DOHH2 (cell line): ENCODE measurements at regions not wholly inside any gene's neighbourhood (a gene's known extent, or its start where the extent isn't known, plus 50 kb on each side); places are given as distances from the start of the nearest gene placed in this dataset.

Source experiments
- H3F3A ChIP-seq: fragments of 200-600 bp; sonication (generic), shearing (Covaris generic); 2 replicates; pipeline ENCODE4 v1.6.0; 2016; ENCODE audit warnings: antibody characterized with exemption, mild to moderate bottlenecking; ENCODE audit not compliant: control insufficient read depth, insufficient read depth
- H3K27ac ChIP-seq: fragments of 200-600 bp; sonication (generic); 2 replicates; pipeline ENCODE4 v1.5.1; 2014; ENCODE audit warnings: low read depth, mild to moderate bottlenecking, low read length, moderate library complexity
- H3K27me3 ChIP-seq: fragments of 200-600 bp; sonication (generic); 2 replicates; pipeline ENCODE4 v1.6.1; 2014; ENCODE audit warnings: mild to moderate bottlenecking, low read length, mixed read lengths; ENCODE audit not compliant: control insufficient read depth
- H3K36me3 ChIP-seq: fragments of 200-600 bp; sonication (generic); 2 replicates; pipeline ENCODE4 v1.6.1; 2014; ENCODE audit warnings: mild to moderate bottlenecking, low read length, moderate library complexity, mixed read lengths; ENCODE audit not compliant: control insufficient read depth
- H3K4me1 ChIP-seq: fragments of 200-600 bp; sonication (generic); 2 replicates; pipeline ENCODE4 v1.6.1; 2014; ENCODE audit warnings: mild to moderate bottlenecking, low read length, mixed read lengths; ENCODE audit not compliant: control insufficient read depth
- H3K4me2 ChIP-seq: fragments of 200-600 bp; sonication (generic); 2 replicates; pipeline ENCODE4 v1.6.0; 2014; ENCODE audit warnings: mild to moderate bottlenecking, low read length, moderate library complexity
- H3K4me3 ChIP-seq: fragments of 200-600 bp; sonication (generic); 2 replicates; pipeline ENCODE4 v1.5.1; 2014; ENCODE audit warnings: mild to moderate bottlenecking, low read length, mixed read lengths
- H3K79me2 ChIP-seq: fragments of 200-600 bp; sonication (generic); 2 replicates; pipeline ENCODE4 v1.6.1; 2014; ENCODE audit warnings: mild to moderate bottlenecking, low read length, mixed read lengths; ENCODE audit not compliant: control insufficient read depth
- H3K9me2 ChIP-seq: fragments of 200-600 bp; sonication (generic); replicated peaks from 2 replicates; pipeline ENCODE4 v1.6.1; 2014; ENCODE audit warnings: mild to moderate bottlenecking, low read length, mixed read lengths; ENCODE audit not compliant: control insufficient read depth
- H3K9me3 ChIP-seq: fragments of 200-600 bp; sonication (generic); 2 replicates; pipeline ENCODE4 v1.6.1; 2014; ENCODE audit warnings: antibody characterized with exemption, low read length, mixed read lengths; ENCODE audit not compliant: control insufficient read depth, insufficient read depth
- H4K20me1 ChIP-seq: fragments of 200-600 bp; sonication (generic); 2 replicates; pipeline ENCODE4 v1.6.0; 2014; ENCODE audit warnings: low read depth, mild to moderate bottlenecking, antibody characterized with exemption, low read length, moderate library complexity; ENCODE audit not compliant: control insufficient read depth, insufficient read depth
- EZH2phosphoT487 ChIP-seq: fragments of 200-600 bp; sonication (generic); IDR thresholded peaks from 2 replicates; pipeline ENCODE4 v1.6.1; 2017; ENCODE audit warnings: borderline replicate concordance, mild to moderate bottlenecking, antibody characterized with exemption, low read length, moderate library complexity, mixed read lengths
- TF ChIP-seq, protein P1 (sequence below): fragments of 200-600 bp; sonication (generic); IDR thresholded peaks from one replicate; pipeline ENCODE4 v1.5.1; 2014; ENCODE audit warnings: antibody characterized with exemption, mild to moderate bottlenecking, low read depth, low read length; ENCODE audit not compliant: poor library complexity, severe bottlenecking

DNA sequence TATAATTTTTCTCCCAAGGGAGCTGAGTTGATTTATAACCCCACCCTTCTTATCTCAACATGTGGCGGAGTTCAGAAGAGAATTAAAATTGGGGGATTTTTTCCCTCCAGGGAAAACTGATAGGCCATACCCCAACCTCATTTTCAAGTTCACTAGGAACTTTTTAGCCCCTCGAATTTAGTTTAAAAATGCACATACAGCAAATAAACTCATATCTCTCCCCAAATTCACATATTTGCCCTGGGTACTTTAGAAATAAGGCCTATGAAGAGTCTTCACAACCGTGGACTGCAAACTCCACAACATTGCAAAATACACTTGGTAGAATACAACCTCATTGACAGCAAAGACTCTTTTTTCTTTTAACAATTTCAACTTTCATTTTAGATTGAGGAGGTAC is 206.7 kb upstream of the LEF1 start:
- Histone ChIP-seq H3K27me3 (peaks cover 27% of the 10 kb centered on the region), H3K4me3 (no peak overlapping the region), H4K20me1 (no peaks in the 10 kb centered on the region), H3K27ac (no peak overlapping the region), H3K4me1 (peaks cover 9% of the 10 kb centered on the region), H3K4me2 (no peak overlapping the region), H3K9me3 (no peaks in the 10 kb centered on the region), H3F3A (no peaks in the 10 kb centered on the region), H3K36me3 (no peaks in the 10 kb centered on the region), H3K79me2 (no peaks in the 10 kb centered on the region), H3K9me2 (no peaks in the 10 kb centered on the region)
- TF ChIP-seq, protein P1, sequence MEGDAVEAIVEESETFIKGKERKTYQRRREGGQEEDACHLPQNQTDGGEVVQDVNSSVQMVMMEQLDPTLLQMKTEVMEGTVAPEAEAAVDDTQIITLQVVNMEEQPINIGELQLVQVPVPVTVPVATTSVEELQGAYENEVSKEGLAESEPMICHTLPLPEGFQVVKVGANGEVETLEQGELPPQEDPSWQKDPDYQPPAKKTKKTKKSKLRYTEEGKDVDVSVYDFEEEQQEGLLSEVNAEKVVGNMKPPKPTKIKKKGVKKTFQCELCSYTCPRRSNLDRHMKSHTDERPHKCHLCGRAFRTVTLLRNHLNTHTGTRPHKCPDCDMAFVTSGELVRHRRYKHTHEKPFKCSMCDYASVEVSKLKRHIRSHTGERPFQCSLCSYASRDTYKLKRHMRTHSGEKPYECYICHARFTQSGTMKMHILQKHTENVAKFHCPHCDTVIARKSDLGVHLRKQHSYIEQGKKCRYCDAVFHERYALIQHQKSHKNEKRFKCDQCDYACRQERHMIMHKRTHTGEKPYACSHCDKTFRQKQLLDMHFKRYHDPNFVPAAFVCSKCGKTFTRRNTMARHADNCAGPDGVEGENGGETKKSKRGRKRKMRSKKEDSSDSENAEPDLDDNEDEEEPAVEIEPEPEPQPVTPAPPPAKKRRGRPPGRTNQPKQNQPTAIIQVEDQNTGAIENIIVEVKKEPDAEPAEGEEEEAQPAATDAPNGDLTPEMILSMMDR: no peak
- TF ChIP-seq EZH2phosphoT487: no peak

DNA sequence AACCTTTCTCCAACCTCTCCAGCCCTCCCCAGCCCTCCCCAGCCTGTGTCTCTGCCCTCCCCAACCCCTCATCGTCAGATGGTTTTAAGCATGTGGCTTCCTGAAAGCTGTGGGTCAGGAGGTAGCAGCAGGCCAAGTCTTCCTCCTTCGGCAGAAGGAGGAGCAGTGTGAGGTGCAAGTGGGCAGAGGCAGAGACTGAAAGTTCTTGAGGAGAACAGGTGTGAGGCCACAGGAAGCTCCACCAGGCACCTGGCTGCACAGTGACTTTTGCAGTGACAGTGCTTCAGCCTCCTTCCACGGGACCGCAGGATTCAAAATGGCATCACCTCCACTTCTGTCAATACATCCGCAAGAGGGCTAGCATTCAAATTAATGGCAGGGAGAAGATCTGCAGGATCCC is 203.9 kb upstream of the LEF1 start:
- H3K9me3 ChIP-seq: no peaks in the 10 kb centered on the region
- H3K79me2 ChIP-seq: no peaks in the 10 kb centered on the region
- no peaks in the 10 kb centered on the region for H3K36me3 ChIP-seq
- H3K4me1 ChIP-seq: peaks cover 9% of the 10 kb centered on the region
- H3K9me2 ChIP-seq: no peaks in the 10 kb centered on the region
- H4K20me1 ChIP-seq: no peaks in the 10 kb centered on the region
- TF ChIP-seq, protein P1: no peak
- TF ChIP-seq EZH2phosphoT487: no peak
- no peak overlapping the region for H3K27ac ChIP-seq
- H3K4me3 ChIP-seq: no peak overlapping the region
- peaks cover 14% of the 10 kb centered on the region for H3K27me3 ChIP-seq
- H3K4me2 ChIP-seq: no peak overlapping the region
- no peaks in the 10 kb centered on the region for H3F3A ChIP-seq

DNA sequence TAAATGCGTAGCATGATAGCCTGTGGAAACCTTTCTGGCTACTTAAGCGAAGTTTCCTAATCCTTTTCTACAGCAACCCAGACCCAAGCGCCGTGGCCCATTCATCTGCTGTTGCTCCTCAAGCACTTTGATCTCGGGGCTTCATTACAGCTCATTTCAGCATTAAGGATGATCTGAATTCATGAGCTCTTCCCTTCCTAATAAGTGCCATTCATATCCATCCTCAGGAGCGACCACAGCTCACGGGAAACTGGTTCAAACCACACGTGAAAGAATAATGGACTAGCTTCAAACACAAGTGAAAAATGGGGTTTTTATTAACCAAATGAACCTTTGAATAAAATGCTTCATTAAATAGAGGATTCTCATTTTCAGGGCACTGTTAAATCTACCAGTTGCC is 202.6 kb upstream of the LEF1 start:
- Histone ChIP-seq H3K36me3 (no peaks in the 10 kb centered on the region), H3K27ac (no peak overlapping the region), H3K4me3 (no peak overlapping the region), H3K79me2 (no peaks in the 10 kb centered on the region), H3K4me1 (no peaks in the 10 kb centered on the region), H3K9me2 (no peaks in the 10 kb centered on the region), H4K20me1 (no peaks in the 10 kb centered on the region), H3F3A (no peaks in the 10 kb centered on the region), H3K9me3 (no peaks in the 10 kb centered on the region), H3K27me3 (peaks cover 11% of the 10 kb centered on the region; the same call in 1 of the 2 replicates), H3K4me2 (no peak overlapping the region)
- TF ChIP-seq EZH2phosphoT487: no peak
- TF ChIP-seq, protein P1: no peak
